ENCODE measurements at regions not wholly inside any gene's neighbourhood (a gene's known extent, or its start where the extent isn't known, plus 50 kb on each side); places are given as distances from the start of the nearest gene placed in this dataset.

DNA sequence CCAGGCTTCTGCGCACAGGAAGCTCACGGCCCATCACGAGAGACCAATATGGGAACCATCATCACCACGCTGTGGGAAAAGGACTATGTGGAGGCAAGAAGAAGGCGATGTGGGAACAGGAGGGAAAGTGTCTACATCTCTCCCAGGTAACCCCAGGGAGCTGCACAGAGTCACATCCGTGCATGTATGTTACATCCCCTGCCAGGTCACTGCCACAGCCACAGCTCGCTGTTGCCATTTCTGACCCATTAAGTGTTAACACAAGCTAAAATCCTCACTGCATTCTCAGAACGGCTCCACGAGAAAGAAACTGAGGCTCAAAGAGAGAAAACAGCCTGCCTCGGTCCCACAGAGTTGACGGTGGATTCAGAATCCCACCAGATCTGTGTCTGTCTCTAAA lies 319.1 kb downstream of the FOXL1 start:
- H2AFZ ChIP-seq = no peak overlapping the region
- H3K27ac ChIP-seq = no peak overlapping the region

DNA sequence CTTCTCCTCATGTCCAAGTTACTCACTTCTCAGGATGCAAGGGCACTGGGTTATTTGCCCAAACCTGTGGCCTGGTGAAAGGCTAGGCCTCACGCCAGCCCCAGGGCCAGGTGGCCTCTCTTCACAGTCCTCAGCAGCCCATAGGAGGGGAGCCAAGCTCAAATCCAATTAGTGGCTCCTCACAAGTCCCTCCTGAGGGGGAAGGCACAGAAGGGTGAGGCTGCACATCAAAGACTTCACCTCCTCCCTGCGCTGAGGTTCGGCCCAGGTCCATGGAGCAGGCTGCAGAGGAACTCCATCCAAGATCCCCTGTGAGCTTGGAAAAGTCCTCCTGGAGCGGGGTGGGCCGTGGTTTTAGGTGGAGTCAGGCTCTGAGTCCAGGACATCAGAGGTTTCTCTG lies 320.0 kb downstream of the FOXL1 start:
- DNase-seq (ENCODE audit: low spot score) = no peak
- Histone ChIP-seq H4K20me1 (ENCODE audit: insufficient read depth, poor library complexity, severe bottlenecking) (no peaks in the 10 kb centered on the region), H3K36me3 (replicated peaks; ENCODE audit: insufficient read depth, low read depth) (no peaks in the 10 kb centered on the region), H3K27ac (no peak overlapping the region), H3K9me3 (ENCODE audit: low read depth) (no peaks in the 10 kb centered on the region), H3K27me3 (peaks cover 16% of the 10 kb centered on the region), H2AFZ (no peak overlapping the region), H3K9me2 (replicated peaks; ENCODE audit: insufficient read depth) (no peaks in the 10 kb centered on the region), H3K4me2 (no peak overlapping the region), H3K79me2 (no peaks in the 10 kb centered on the region), H3K4me3 (no peak overlapping the region), H3K4me1 (ENCODE audit: insufficient read depth) (peaks cover 7% of the 10 kb centered on the region)
- 93% methylated on average over 5 of the region's 5 CpGs for WGBS (ENCODE audit: low lambda C conversion rate, missing lambda C conversion rate)
- TF ChIP-seq, protein P1, sequence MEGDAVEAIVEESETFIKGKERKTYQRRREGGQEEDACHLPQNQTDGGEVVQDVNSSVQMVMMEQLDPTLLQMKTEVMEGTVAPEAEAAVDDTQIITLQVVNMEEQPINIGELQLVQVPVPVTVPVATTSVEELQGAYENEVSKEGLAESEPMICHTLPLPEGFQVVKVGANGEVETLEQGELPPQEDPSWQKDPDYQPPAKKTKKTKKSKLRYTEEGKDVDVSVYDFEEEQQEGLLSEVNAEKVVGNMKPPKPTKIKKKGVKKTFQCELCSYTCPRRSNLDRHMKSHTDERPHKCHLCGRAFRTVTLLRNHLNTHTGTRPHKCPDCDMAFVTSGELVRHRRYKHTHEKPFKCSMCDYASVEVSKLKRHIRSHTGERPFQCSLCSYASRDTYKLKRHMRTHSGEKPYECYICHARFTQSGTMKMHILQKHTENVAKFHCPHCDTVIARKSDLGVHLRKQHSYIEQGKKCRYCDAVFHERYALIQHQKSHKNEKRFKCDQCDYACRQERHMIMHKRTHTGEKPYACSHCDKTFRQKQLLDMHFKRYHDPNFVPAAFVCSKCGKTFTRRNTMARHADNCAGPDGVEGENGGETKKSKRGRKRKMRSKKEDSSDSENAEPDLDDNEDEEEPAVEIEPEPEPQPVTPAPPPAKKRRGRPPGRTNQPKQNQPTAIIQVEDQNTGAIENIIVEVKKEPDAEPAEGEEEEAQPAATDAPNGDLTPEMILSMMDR (IDR thresholded peaks at IDR 0.05; ENCODE audit: poor library complexity) = no peak
- TF ChIP-seq EZH2 (IDR thresholded peaks at IDR 0.05; ENCODE audit: borderline replicate concordance) (no peak), EZH2phosphoT487 (IDR thresholded peaks at IDR 0.05; ENCODE audit: low read depth, severe bottlenecking, unreplicated experiment) (no peak)

More for the DNA sequence above, 319.1 kb downstream of the FOXL1 start:
- WGBS (ENCODE audit: low lambda C conversion rate, missing lambda C conversion rate) = 90% methylated on average over 11 of the region's 11 CpGs
- no peaks in the 10 kb centered on the region for H3K9me3 ChIP-seq (ENCODE audit: low read depth)
- H3K9me2 ChIP-seq (replicated peaks; ENCODE audit: insufficient read depth) = no peaks in the 10 kb centered on the region
- TF ChIP-seq, protein P1 (IDR thresholded peaks at IDR 0.05; ENCODE audit: poor library complexity) = no peak
- no peak for TF ChIP-seq EZH2phosphoT487 (IDR thresholded peaks at IDR 0.05; ENCODE audit: low read depth, severe bottlenecking, unreplicated experiment)
- no peak for TF ChIP-seq EZH2 (IDR thresholded peaks at IDR 0.05; ENCODE audit: borderline replicate concordance)
- peaks cover 14% of the 10 kb centered on the region for H3K4me1 ChIP-seq (ENCODE audit: insufficient read depth)
- no peaks in the 10 kb centered on the region for H3K36me3 ChIP-seq (replicated peaks; ENCODE audit: insufficient read depth, low read depth)
- no peak for DNase-seq (ENCODE audit: low spot score)
- peaks cover 7% of the 10 kb centered on the region for H3K27me3 ChIP-seq
- no peak overlapping the region for H3K4me2 ChIP-seq
- no peak overlapping the region for H3K4me3 ChIP-seq
- H3K79me2 ChIP-seq = no peaks in the 10 kb centered on the region
- H4K20me1 ChIP-seq (ENCODE audit: insufficient read depth, poor library complexity, severe bottlenecking) = no peaks in the 10 kb centered on the region

DNA sequence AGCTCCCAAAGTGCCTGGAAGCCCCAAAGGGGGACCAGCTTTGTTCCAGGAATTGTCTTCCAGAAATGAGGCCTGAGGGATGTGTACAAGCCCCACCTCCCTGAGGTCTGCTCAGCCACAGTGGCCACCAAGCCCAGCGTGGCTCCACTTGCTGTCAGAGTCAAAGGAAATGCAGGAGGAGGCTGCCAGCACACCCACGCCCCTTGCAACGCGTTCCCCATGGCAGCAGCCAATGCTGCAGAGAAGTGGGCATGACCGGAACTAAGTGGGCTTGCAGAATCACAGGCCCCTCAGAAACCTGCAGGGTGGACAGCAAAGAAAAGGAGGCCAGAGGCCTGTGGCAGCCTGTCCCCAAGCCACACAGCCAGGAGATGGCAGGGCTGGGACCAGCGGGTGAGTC lies 320.8 kb downstream of the FOXL1 start:
- no peaks in the 10 kb centered on the region for H3K36me3 ChIP-seq (replicated peaks; ENCODE audit: insufficient read depth, low read depth)
- H3K79me2 ChIP-seq = no peaks in the 10 kb centered on the region
- peaks cover 7% of the 10 kb centered on the region for H3K4me1 ChIP-seq (ENCODE audit: insufficient read depth)
- H3K9me3 ChIP-seq (ENCODE audit: low read depth) = no peaks in the 10 kb centered on the region
- WGBS (ENCODE audit: low lambda C conversion rate, missing lambda C conversion rate) = 93% methylated on average over 6 of the region's 6 CpGs
- DNase-seq (ENCODE audit: low spot score) = no peak
- no peak for TF ChIP-seq EZH2 (IDR thresholded peaks at IDR 0.05; ENCODE audit: borderline replicate concordance)
- TF ChIP-seq, protein P1 (IDR thresholded peaks at IDR 0.05; ENCODE audit: poor library complexity) = no peak
- TF ChIP-seq EZH2phosphoT487 (IDR thresholded peaks at IDR 0.05; ENCODE audit: low read depth, severe bottlenecking, unreplicated experiment) = no peak
- H3K27me3 ChIP-seq = peaks cover 22% of the 10 kb centered on the region
- H2AFZ ChIP-seq = no peak overlapping the region
- H3K9me2 ChIP-seq (replicated peaks; ENCODE audit: insufficient read depth) = no peaks in the 10 kb centered on the region
- no peak overlapping the region for H3K27ac ChIP-seq
- no peaks in the 10 kb centered on the region for H4K20me1 ChIP-seq (ENCODE audit: insufficient read depth, poor library complexity, severe bottlenecking)
- no peak overlapping the region for H3K4me2 ChIP-seq
- H3K4me3 ChIP-seq = no peak overlapping the region

DNA sequence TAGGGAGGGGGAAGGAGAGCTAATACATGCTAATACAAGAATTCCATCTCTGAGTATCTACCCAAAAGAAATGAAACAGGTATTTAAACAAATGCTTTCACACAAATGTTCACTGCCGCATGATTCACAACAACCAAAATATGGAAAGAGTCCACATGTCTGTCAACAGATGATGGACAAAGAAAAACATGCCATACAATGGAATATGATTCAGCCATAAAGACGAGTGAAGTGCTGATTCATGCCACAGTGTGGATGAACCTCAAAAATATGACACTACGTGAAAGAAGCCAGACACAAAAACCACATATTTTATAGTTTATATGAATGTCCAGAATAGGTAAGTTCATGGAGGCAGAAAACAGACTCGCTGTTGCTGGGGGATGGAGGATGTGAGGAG lies 321.4 kb downstream of the FOXL1 start:
- H3K27ac ChIP-seq = no peak overlapping the region

More for the DNA sequence above, 321.4 kb downstream of the FOXL1 start:
- Histone ChIP-seq H3K36me3 (replicated peaks; ENCODE audit: insufficient read depth, low read depth) (no peaks in the 10 kb centered on the region), H3K4me1 (ENCODE audit: insufficient read depth) (peaks cover 7% of the 10 kb centered on the region), H3K9me2 (replicated peaks; ENCODE audit: insufficient read depth) (no peaks in the 10 kb centered on the region), H3K4me3 (no peak overlapping the region), H3K4me2 (no peak overlapping the region), H3K79me2 (no peaks in the 10 kb centered on the region), H3K9me3 (ENCODE audit: low read depth) (no peaks in the 10 kb centered on the region), H3K27me3 (peaks cover 24% of the 10 kb centered on the region), H4K20me1 (ENCODE audit: insufficient read depth, poor library complexity, severe bottlenecking) (no peaks in the 10 kb centered on the region), H2AFZ (no peak overlapping the region)
- 89% methylated on average over 4 of the region's 4 CpGs for WGBS (ENCODE audit: low lambda C conversion rate, missing lambda C conversion rate)
- DNase-seq (ENCODE audit: low spot score) = no peak
- TF ChIP-seq, protein P1 (IDR thresholded peaks at IDR 0.05; ENCODE audit: poor library complexity) = no peak
- TF ChIP-seq EZH2phosphoT487 (IDR thresholded peaks at IDR 0.05; ENCODE audit: low read depth, severe bottlenecking, unreplicated experiment) (no peak), EZH2 (IDR thresholded peaks at IDR 0.05; ENCODE audit: borderline replicate concordance) (no peak)

Data from hepatocyte (in vitro differentiated cells).